ENCODE measurements at regions not wholly inside any gene's neighbourhood (a gene's known extent, or its start where the extent isn't known, plus 50 kb on each side); places are given as distances from the start of the nearest gene placed in this dataset.

DNA sequence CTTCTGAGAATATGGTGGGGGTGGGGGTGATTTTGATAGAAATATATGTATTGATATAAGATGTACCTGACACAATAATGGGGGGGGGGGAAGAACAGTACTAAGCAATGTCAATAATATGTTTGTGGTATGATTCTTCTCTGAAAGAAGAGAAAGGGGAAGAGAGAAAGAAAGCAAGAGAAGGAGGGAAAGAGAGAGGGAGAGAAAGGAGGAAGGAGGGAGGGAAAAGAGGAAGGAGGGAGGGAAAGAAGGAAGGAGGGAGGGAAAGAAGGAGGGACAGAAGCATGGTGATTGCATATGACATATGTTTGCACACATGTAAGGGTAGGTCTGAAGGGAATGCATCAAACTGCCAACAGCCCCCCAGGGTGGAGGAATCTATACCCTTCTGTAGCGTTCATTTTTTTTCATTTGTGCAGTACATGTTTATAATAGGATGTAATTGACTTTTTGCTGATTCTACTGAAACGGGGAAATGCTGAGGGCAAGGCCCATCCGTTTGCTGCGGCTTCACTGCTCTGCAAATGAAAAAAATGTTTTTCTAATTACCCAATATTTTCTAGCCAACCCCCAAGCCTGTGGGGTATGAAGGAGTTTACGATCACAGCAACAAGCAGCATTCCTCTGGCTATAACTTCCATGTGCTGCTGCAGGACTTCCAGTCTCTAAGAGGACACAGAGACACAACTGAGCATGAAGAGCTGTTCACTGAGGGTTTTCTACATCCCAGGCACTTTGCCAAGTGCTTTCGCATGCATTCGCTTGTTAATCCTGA lies 119.3 kb upstream of the ZC3H12A start:
- Histone ChIP-seq H3K79me2 (ENCODE audit: insufficient read depth, low read length) (no peaks in the 10 kb centered on the region), H3K36me3 (ENCODE audit: control insufficient read depth in 1 of 2, insufficient read depth in 2 of 2, low read length in 2 of 2) (no peaks in the 10 kb centered on the region), H3K4me1 (ENCODE audit: control insufficient read depth in 1 of 2, insufficient read depth in 2 of 2, low read length in 2 of 2) (no peaks in the 10 kb centered on the region), H3K9me3 (ENCODE audit: control insufficient read depth in 1 of 2, insufficient read depth in 1 of 2, low read depth in 1 of 2, low read length in 2 of 2) (no peaks in the 10 kb centered on the region), H3K4me2 (ENCODE audit: low read length) (no peak overlapping the region), H3K4me3 (replicated peaks in 1 of 2; ENCODE audit: low read depth in 1 of 2, low read length in 2 of 2) (no peak overlapping the region), H3K9me2 (ENCODE audit: insufficient read depth) (no peaks in the 10 kb centered on the region), H4K20me1 (ENCODE audit: insufficient read depth) (no peaks in the 10 kb centered on the region), H3K27ac (ENCODE audit: low read depth, low read length) (no peak overlapping the region), H3K27me3 (ENCODE audit: insufficient read depth, low read length) (peaks cover 70% of the 10 kb centered on the region), H3K9ac (ENCODE audit: low read length) (no peak overlapping the region), H2AFZ (ENCODE audit: low read depth, low read length, poor library complexity, severe bottlenecking) (no peak overlapping the region)
- ChIA-PET CTCF (no interaction called here), POLR2A (no interaction called here), RAD21 (ENCODE audit: low non-redundant PET in 1 of 2, low total read pairs in 2 of 2, uncharacterized antibody in 2 of 2, unreplicated experiment in 2 of 2) (no interaction called here)
- ATAC-seq: no peak
- no peak for DNase-seq (ENCODE audit: low read depth, low spot score)
- intact Hi-C loops (cut with micrococcal nuclease): no loop called here
- TF ChIP-seq ZFX (IDR thresholded peaks at IDR 0.05) (no peak), POLR2AphosphoS5 (IDR thresholded peaks at IDR 0.05; ENCODE audit: low read depth, low read length) (no peak), ZBTB33 (IDR thresholded peaks at IDR 0.05; ENCODE audit: extremely low read depth, insufficient replicate concordance, low read length) (no peak)
- BruUV-seq (replicated peaks): no TSS peak

DNA sequence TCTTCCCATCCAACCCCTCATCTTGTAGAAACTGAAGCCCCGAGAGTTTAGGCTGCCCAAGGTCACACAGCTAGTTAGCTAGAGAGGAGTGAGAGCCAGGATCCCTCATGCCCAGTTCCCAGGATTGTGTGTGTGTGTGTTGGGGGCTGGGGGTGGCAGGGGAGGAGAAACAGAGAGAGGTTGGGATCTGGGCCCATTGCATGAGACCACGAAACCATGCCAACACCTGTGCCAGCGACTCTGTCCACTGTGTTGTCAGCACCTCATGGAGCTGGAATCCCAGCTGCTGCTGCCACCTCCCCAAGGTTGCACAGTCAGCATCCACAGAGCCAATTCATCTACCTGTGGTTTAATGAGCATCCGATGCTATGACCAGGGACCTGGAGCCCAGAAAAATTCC lies 115.4 kb upstream of the ZC3H12A start:
- intact Hi-C loops (cut with micrococcal nuclease): no loop called here
- Histone ChIP-seq H3K27ac (ENCODE audit: low read depth, low read length) (no peak overlapping the region), H3K9me3 (ENCODE audit: control insufficient read depth in 1 of 2, insufficient read depth in 1 of 2, low read depth in 1 of 2, low read length in 2 of 2) (no peaks in the 10 kb centered on the region), H4K20me1 (ENCODE audit: insufficient read depth) (no peaks in the 10 kb centered on the region), H3K9me2 (ENCODE audit: insufficient read depth) (no peaks in the 10 kb centered on the region), H3K27me3 (ENCODE audit: insufficient read depth, low read length) (peaks cover 88% of the 10 kb centered on the region), H3K79me2 (ENCODE audit: insufficient read depth, low read length) (no peaks in the 10 kb centered on the region), H2AFZ (ENCODE audit: low read depth, low read length, poor library complexity, severe bottlenecking) (no peak overlapping the region), H3K4me3 (replicated peaks in 1 of 2; ENCODE audit: low read depth in 1 of 2, low read length in 2 of 2) (no peak overlapping the region), H3K36me3 (ENCODE audit: control insufficient read depth in 1 of 2, insufficient read depth in 2 of 2, low read length in 2 of 2) (no peaks in the 10 kb centered on the region), H3K9ac (ENCODE audit: low read length) (no peak overlapping the region), H3K4me2 (ENCODE audit: low read length) (no peak overlapping the region), H3K4me1 (ENCODE audit: control insufficient read depth in 1 of 2, insufficient read depth in 2 of 2, low read length in 2 of 2) (no peaks in the 10 kb centered on the region)
- BruUV-seq (replicated peaks): no TSS peak
- ATAC-seq (no peak), DNase-seq (ENCODE audit: low read depth, low spot score) (no peak)
- POLR2A ChIA-PET: no interaction called here
- RAD21 ChIA-PET (ENCODE audit: low non-redundant PET in 1 of 2, low total read pairs in 2 of 2, uncharacterized antibody in 2 of 2, unreplicated experiment in 2 of 2): no interaction called here
- TF ChIP-seq TCF7L2 (IDR thresholded peaks at IDR 0.05; ENCODE audit: borderline replicate concordance, extremely low read depth, insufficient read depth, insufficient read length) (no peak), ZNF274 (IDR thresholded peaks at IDR 0.05; ENCODE audit: low read depth, low read length) (no peak)
- TF ChIP-seq, protein P1, sequence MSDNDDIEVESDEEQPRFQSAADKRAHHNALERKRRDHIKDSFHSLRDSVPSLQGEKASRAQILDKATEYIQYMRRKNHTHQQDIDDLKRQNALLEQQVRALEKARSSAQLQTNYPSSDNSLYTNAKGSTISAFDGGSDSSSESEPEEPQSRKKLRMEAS (IDR thresholded peaks at IDR 0.05): no peak
- TF ChIP-seq, protein P2, sequence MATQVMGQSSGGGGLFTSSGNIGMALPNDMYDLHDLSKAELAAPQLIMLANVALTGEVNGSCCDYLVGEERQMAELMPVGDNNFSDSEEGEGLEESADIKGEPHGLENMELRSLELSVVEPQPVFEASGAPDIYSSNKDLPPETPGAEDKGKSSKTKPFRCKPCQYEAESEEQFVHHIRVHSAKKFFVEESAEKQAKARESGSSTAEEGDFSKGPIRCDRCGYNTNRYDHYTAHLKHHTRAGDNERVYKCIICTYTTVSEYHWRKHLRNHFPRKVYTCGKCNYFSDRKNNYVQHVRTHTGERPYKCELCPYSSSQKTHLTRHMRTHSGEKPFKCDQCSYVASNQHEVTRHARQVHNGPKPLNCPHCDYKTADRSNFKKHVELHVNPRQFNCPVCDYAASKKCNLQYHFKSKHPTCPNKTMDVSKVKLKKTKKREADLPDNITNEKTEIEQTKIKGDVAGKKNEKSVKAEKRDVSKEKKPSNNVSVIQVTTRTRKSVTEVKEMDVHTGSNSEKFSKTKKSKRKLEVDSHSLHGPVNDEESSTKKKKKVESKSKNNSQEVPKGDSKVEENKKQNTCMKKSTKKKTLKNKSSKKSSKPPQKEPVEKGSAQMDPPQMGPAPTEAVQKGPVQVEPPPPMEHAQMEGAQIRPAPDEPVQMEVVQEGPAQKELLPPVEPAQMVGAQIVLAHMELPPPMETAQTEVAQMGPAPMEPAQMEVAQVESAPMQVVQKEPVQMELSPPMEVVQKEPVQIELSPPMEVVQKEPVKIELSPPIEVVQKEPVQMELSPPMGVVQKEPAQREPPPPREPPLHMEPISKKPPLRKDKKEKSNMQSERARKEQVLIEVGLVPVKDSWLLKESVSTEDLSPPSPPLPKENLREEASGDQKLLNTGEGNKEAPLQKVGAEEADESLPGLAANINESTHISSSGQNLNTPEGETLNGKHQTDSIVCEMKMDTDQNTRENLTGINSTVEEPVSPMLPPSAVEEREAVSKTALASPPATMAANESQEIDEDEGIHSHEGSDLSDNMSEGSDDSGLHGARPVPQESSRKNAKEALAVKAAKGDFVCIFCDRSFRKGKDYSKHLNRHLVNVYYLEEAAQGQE (IDR thresholded peaks at IDR 0.05; ENCODE audit: low read depth): no peak
- CTCF ChIA-PET: no interaction called here

Data from HCT116 (cell line).